ENCODE measurements at regions not wholly inside any gene's neighbourhood (a gene's known extent, or its start where the extent isn't known, plus 50 kb on each side); places are given as distances from the start of the nearest gene placed in this dataset.

GRCh38 chr18:60554967-60555366 lies 182.4 kb upstream of the MC4R start:
- no peak for DNase-seq (ENCODE audit: low spot score)

GRCh38 chr18:60555625-60556024 lies 183.1 kb upstream of the MC4R start:
- DNase-seq (ENCODE audit: low spot score), result no peak

GRCh38 chr18:60556326-60556725 lies 183.8 kb upstream of the MC4R start:
- no peak for DNase-seq (ENCODE audit: low spot score)

- no peak for DNase-seq (ENCODE audit: low spot score)
Observed at GRCh38 chr18:60560071-60560470, 187.5 kb upstream of the MC4R start.

- DNase-seq (ENCODE audit: low spot score), result no peak
Observed at GRCh38 chr18:60563082-60563481, 190.5 kb upstream of the MC4R start.

- no peak for DNase-seq (ENCODE audit: low spot score)
Observed at GRCh38 chr18:60568220-60568619, 195.6 kb upstream of the MC4R start.

GRCh38 chr18:60570172-60570571 lies 197.6 kb upstream of the MC4R start:
- no peak for DNase-seq (ENCODE audit: low spot score)

- no peak for DNase-seq (ENCODE audit: low spot score)
Observed at GRCh38 chr18:60577457-60577856, 204.9 kb upstream of the MC4R start.

- no peak for DNase-seq (ENCODE audit: low spot score)
Observed at GRCh38 chr18:60585670-60586069, 213.1 kb upstream of the MC4R start.

- DNase-seq (ENCODE audit: low spot score), result no peak
Observed at GRCh38 chr18:60593249-60593648, 220.7 kb upstream of the MC4R start.

GRCh38 chr18:60596928-60597327 lies 224.4 kb upstream of the MC4R start:
- DNase-seq (ENCODE audit: low spot score), result no peak

GRCh38 chr18:60599267-60599666 lies 226.7 kb upstream of the MC4R start:
- DNase-seq (ENCODE audit: low spot score), result no peak

- no peak for DNase-seq (ENCODE audit: low spot score)
Observed at GRCh38 chr18:60599995-60600394, 227.4 kb upstream of the MC4R start.

GRCh38 chr18:60601249-60601648 lies 228.7 kb upstream of the MC4R start:
- no peak for DNase-seq (ENCODE audit: low spot score)

- DNase-seq (ENCODE audit: low spot score), result no peak
Observed at GRCh38 chr18:60623331-60623730, 250.8 kb upstream of the MC4R start.

- DNase-seq (ENCODE audit: low spot score), result no peak
Observed at GRCh38 chr18:60624207-60624606, 251.6 kb upstream of the MC4R start.

GRCh38 chr18:60639836-60640235 lies 267.3 kb upstream of the MC4R start:
- DNase-seq (ENCODE audit: low spot score), result no peak

GRCh38 chr18:60643009-60643408 lies 270.4 kb upstream of the MC4R start:
- DNase-seq (ENCODE audit: low spot score), result no peak

GRCh38 chr18:60646725-60647124 lies 274.1 kb upstream of the MC4R start:
- DNase-seq (ENCODE audit: low spot score), result no peak

GRCh38 chr18:60649107-60649506 lies 276.5 kb upstream of the MC4R start:
- no peak for DNase-seq (ENCODE audit: low spot score)

GRCh38 chr18:60649842-60650536 lies 277.4 kb upstream of the MC4R start:
- DNase-seq (ENCODE audit: low spot score), result no peak

GRCh38 chr18:60654298-60654697 lies 281.7 kb upstream of the MC4R start:
- DNase-seq (ENCODE audit: low spot score), result no peak

GRCh38 chr18:60656553-60656952 lies 284.0 kb upstream of the MC4R start:
- no peak for DNase-seq (ENCODE audit: low spot score)

- no peak for DNase-seq (ENCODE audit: low spot score)
Observed at GRCh38 chr18:60662491-60662890, 289.9 kb upstream of the MC4R start.
